SU-DHL-6 (cell line): ENCODE measurements at regions not wholly inside any gene's neighbourhood (a gene's known extent, or its start where the extent isn't known, plus 50 kb on each side); places are given as distances from the start of the nearest gene placed in this dataset.

Source experiments
- CTCF ChIP-seq: fragments of 200-600 bp; sonication (generic); IDR thresholded peaks from one replicate; pipeline ENCODE4 v1.5.1; 2017; ENCODE audit warnings: antibody characterized with exemption, mild to moderate bottlenecking, low read length, moderate library complexity; ENCODE audit not compliant: insufficient read depth, poor library complexity, severe bottlenecking
- EZH2phosphoT487 ChIP-seq: fragments of 200-600 bp; sonication (generic), shearing (Covaris generic); conservative IDR thresholded peaks from 2 replicates; pipeline ENCODE4 v1.6.1; 2018; ENCODE audit warnings: mild to moderate bottlenecking, antibody characterized with exemption, low read length, moderate library complexity, mixed read lengths

DNA sequence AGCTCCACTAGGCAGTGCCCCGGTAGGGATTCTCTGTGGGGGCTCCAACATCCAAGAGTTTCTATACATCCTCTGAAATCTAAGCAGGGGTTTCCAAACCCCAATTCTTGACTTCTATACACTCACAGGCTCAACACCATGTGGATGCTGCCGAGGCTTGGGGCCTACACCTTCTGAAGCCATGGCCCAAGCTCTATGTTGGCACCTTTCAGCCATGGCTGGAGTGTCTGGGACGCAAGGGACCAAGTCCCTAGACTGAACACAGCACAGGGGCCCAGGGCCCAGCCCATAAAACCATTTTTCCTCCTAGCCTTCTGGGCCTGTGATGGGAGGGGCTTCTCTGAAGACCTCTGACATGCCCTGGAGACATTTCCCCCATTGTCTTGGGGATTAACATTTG lies 511.8 kb downstream of the TRAM1L1 start:
- TF ChIP-seq CTCF (no peak), EZH2phosphoT487 (no peak)
